H1 (cell line): ENCODE measurements at regions not wholly inside any gene's neighbourhood (a gene's known extent, or its start where the extent isn't known, plus 50 kb on each side); places are given as distances from the start of the nearest gene placed in this dataset.

Experiments used
- CTCF ChIA-PET: fragments of 300-600 bp; sonication (Branson Sonifier 250); formaldehyde crosslinking; loops from one replicate; lab custom pipeline; 2021; ENCODE audit not compliant: partially characterized antibody; lab: Charles Lee
- POLR2A ChIA-PET: fragments of 300-600 bp; sonication (Branson Sonifier 250); formaldehyde crosslinking; loops from one replicate; lab custom pipeline; 2021; ENCODE audit warnings: inconsistent platforms; ENCODE audit not compliant: partially characterized antibody; lab: Charles Lee
- DNase-seq, 2 experiments: peaks; one replicate each; pipeline versions ENCODE4 v3.0.0 to v3.0.0-alpha.2; 2010 to 2022; ENCODE audit warnings: low spot score in 2 of 2, low read depth in 1 of 2, mixed read lengths in 1 of 2
- FAIRE-seq: peaks from 2 replicates; lab custom pipeline; 2011; peaks lifted over from hg19 to GRCh38; lab: Jason Lieb, UNC
- H2AFZ ChIP-seq: 2 replicates; pipeline ENCODE4 v1.8.1; 2012; ENCODE audit warnings: low read length, inconsistent platforms
- H2AK5ac ChIP-seq: 2 replicates; pipeline ENCODE4 v1.6.1; 2013; ENCODE audit warnings: low read depth, low read length
- H2BK120ac ChIP-seq: replicated peaks from 2 replicates; pipeline ENCODE3; 2013; ENCODE audit warnings: low read depth, low read length, inconsistent platforms
- H2BK12ac ChIP-seq: 2 replicates; pipeline ENCODE4 v1.6.1; 2013; ENCODE audit warnings: low read depth, low read length
- H2BK15ac ChIP-seq: 2 replicates; pipeline ENCODE4 v1.6.1; 2013; ENCODE audit warnings: low read length
- H2BK20ac ChIP-seq: 2 replicates; pipeline ENCODE4 v1.6.1; 2013; ENCODE audit warnings: low read length
- H2BK5ac ChIP-seq: 2 replicates; pipeline ENCODE4 v1.6.1; 2013; ENCODE audit warnings: low read depth, low read length
- H3K14ac ChIP-seq: 2 replicates; pipeline ENCODE4 v1.6.1; 2013; ENCODE audit warnings: inconsistent platforms; ENCODE audit not compliant: insufficient read length
- H3K18ac ChIP-seq: 2 replicates; pipeline ENCODE4 v1.6.1; 2013; ENCODE audit warnings: low read length; ENCODE audit errors: extremely low read depth
- H3K23ac ChIP-seq: 2 replicates; pipeline ENCODE4 v1.6.1; 2013; ENCODE audit warnings: inconsistent platforms; ENCODE audit not compliant: insufficient read length
- H3K23me2 ChIP-seq: 2 replicates; pipeline ENCODE4 v1.6.1; 2013; ENCODE audit warnings: low read depth, low read length
- H3K27ac ChIP-seq: 2 replicates; pipeline ENCODE4 v1.6.1; 2011; ENCODE audit warnings: low read depth, low read length, inconsistent platforms
- H3K27me3 ChIP-seq, 4 experiments: replicated peaks in 1 of 4; 1 replicate in 1 of 4; 2 replicates in 3 of 4; pipeline versions ENCODE4 v1.6.1 to v1.8.1; 2011 to 2013; ENCODE audit warnings: low read length in 3 of 4, mild to moderate bottlenecking in 3 of 4, inconsistent platforms in 2 of 4, mixed read lengths in 2 of 4, moderate library complexity in 1 of 4; ENCODE audit not compliant: control insufficient read depth in 3 of 4, insufficient read depth in 3 of 4; ENCODE audit errors: extremely low read depth in 1 of 4
- H3K36me3 ChIP-seq, 4 experiments: 2 replicates each; pipeline versions ENCODE4 v1.6.1 to v1.8.1; 2011 to 2013; ENCODE audit warnings: mild to moderate bottlenecking in 4 of 4, low read length in 3 of 4, moderate library complexity in 2 of 4, control low read depth in 1 of 4, inconsistent platforms in 1 of 4; ENCODE audit not compliant: insufficient read depth in 4 of 4, control insufficient read depth in 2 of 4
- H3K4ac ChIP-seq: replicated peaks from 2 replicates; pipeline ENCODE3; 2013; ENCODE audit warnings: low read length, low read depth, mixed read lengths, inconsistent platforms; ENCODE audit not compliant: insufficient read length
- H3K4me1 ChIP-seq, 4 experiments: replicated peaks in 1 of 4; 1 replicate in 1 of 4; 2 replicates in 3 of 4; pipeline versions ENCODE4 v1.6.1 to v1.8.1; 2011 to 2013; ENCODE audit warnings: low read length in 3 of 4, inconsistent platforms in 2 of 4, mixed read lengths in 1 of 4; ENCODE audit not compliant: insufficient read depth in 4 of 4, control insufficient read depth in 3 of 4
- H3K4me2 ChIP-seq, 2 experiments: 2 replicates each; pipeline versions ENCODE4 v1.6.1 to v1.8.1; 2011 to 2013; ENCODE audit warnings: low read depth in 2 of 2, low read length in 2 of 2, control low read depth in 1 of 2, inconsistent platforms in 1 of 2, mild to moderate bottlenecking in 1 of 2; ENCODE audit not compliant: insufficient read depth in 1 of 2
- H3K4me3 ChIP-seq, 4 experiments: fragments of 200-600, 300-600 bp in 1 of 4; sonication (generic), shearing (Covaris generic), sonication (Bioruptor Twin) in 1 of 4; 2 replicates each; pipeline versions ENCODE4 v1.5.1 to v1.8.1; 2011 to 2016; ENCODE audit warnings: low read length in 4 of 4, low read depth in 3 of 4, control low read depth in 2 of 4, inconsistent platforms in 2 of 4, mild to moderate bottlenecking in 2 of 4, mixed read lengths in 1 of 4, moderate library complexity in 1 of 4; ENCODE audit not compliant: insufficient read depth in 2 of 4; ENCODE audit errors: extremely low read depth in 1 of 4
- H3K56ac ChIP-seq: replicated peaks from 2 replicates; pipeline ENCODE3; 2013; ENCODE audit warnings: low read depth, mild to moderate bottlenecking, mixed read lengths, low read length, inconsistent platforms; ENCODE audit not compliant: insufficient read length
- H3K79me1 ChIP-seq: 2 replicates; pipeline ENCODE4 v1.6.1; 2013; ENCODE audit warnings: low read depth, low read length, control low read depth
- H3K79me2 ChIP-seq, 2 experiments: 2 replicates each; pipeline versions ENCODE4 v1.6.1 to v1.8.1; 2012 to 2013; ENCODE audit warnings: low read length in 2 of 2, mild to moderate bottlenecking in 2 of 2, inconsistent platforms in 1 of 2; ENCODE audit not compliant: insufficient read depth in 2 of 2, control insufficient read depth in 1 of 2
- H3K9ac ChIP-seq, 4 experiments: replicated peaks in 1 of 4; 1 replicate in 1 of 4; 2 replicates in 3 of 4; pipeline versions ENCODE4 v1.6.1 to v1.8.1; 2011 to 2013; ENCODE audit warnings: low read depth in 3 of 4, low read length in 3 of 4, control low read depth in 2 of 4, mild to moderate bottlenecking in 2 of 4, moderate library complexity in 2 of 4, inconsistent platforms in 1 of 4; ENCODE audit errors: extremely low read depth in 1 of 4
- H3K9me3 ChIP-seq, 2 experiments: 2 replicates each; pipeline versions ENCODE4 v1.6.1 to v1.8.1; 2012 to 2013; ENCODE audit warnings: mild to moderate bottlenecking in 2 of 2, moderate library complexity in 2 of 2, control low read depth in 1 of 2, inconsistent platforms in 1 of 2, low read depth in 1 of 2, low read length in 1 of 2, mixed read lengths in 1 of 2; ENCODE audit not compliant: insufficient read depth in 2 of 2
- H4K20me1 ChIP-seq, 2 experiments: replicated peaks in 1 of 2; 2 replicates each; pipeline versions ENCODE3 to v1.8.1; 2011 to 2013; ENCODE audit warnings: inconsistent platforms in 2 of 2, low read length in 2 of 2, mild to moderate bottlenecking in 1 of 2; ENCODE audit not compliant: insufficient read depth in 2 of 2, control insufficient read depth in 1 of 2
- H4K5ac ChIP-seq: 2 replicates; pipeline ENCODE4 v1.6.1; 2013; ENCODE audit warnings: low read length, low read depth, mixed read lengths, inconsistent platforms; ENCODE audit not compliant: insufficient read length
- H4K8ac ChIP-seq: 2 replicates; pipeline ENCODE4 v1.8.0; 2013; ENCODE audit warnings: mild to moderate bottlenecking, moderate library complexity, low read length, inconsistent platforms; ENCODE audit not compliant: insufficient read depth; ENCODE audit errors: extremely low read depth
- H4K91ac ChIP-seq: replicated peaks from 2 replicates; pipeline ENCODE3; 2013; ENCODE audit warnings: low read length, mixed read lengths, inconsistent platforms; ENCODE audit not compliant: insufficient read length
- SIRT6 ChIP-seq: IDR thresholded peaks from one replicate; pipeline ENCODE4 v1.7.1; 2012; ENCODE audit warnings: low read length, inconsistent platforms
- WGBS, 2 experiments: shearing (Covaris generic) in 1 of 2; methylation state at CpG; one replicate each; pipeline versions ENCODE4 v1.1.6 to v1.1.7; 2013 to 2015; ENCODE audit warnings: low lambda C conversion rate in 2 of 2, mixed read lengths in 2 of 2, inconsistent platforms in 1 of 2, low coverage in 1 of 2, missing lambda C conversion rate in 1 of 2; ENCODE audit not compliant: insufficient replicate concordance in 2 of 2, insufficient coverage in 1 of 2, insufficient read length in 1 of 2; ENCODE audit errors: extremely low coverage in 1 of 2, missing lambda C conversion rate in 1 of 2; 5-methylcytosine and 5-hydroxymethylcytosine counted together

DNA sequence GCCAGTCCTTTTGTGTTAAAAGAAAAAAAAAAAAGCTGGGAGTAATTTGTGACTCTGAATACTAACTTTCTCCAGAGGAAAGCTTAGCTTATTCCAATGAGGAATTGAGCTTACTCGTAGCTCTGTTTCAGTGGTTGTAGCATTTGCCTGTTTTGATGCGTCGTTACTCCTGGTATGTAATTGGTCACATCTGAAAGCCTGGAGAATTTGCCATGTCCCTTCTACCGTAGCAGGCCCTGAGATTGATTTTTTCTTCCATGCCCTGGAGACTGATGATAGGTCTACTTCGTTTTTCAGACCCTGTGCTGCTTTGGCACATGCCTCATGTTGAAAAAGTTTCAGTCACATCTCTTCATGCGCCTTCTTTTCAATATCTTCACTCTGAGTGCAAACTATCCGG, 1103.0 kb downstream of the PLA2G4A start:
- Histone ChIP-seq H4K91ac (no peak overlapping the region), H3K14ac (no peak overlapping the region), H4K5ac (no peak overlapping the region), H4K20me1 (no peaks in the 10 kb centered on the region), H3K79me2 (no peaks in the 10 kb centered on the region), H3K79me1 (no peaks in the 10 kb centered on the region), H2BK5ac (no peak overlapping the region), H2BK20ac (no peak overlapping the region), H3K4me3 (no peak overlapping the region), H2AK5ac (no peak overlapping the region), H2BK120ac (no peak overlapping the region), H3K36me3 (no peaks in the 10 kb centered on the region), H3K27me3 (no peaks in the 10 kb centered on the region), H3K23ac (no peak overlapping the region), H2BK15ac (no peak overlapping the region), H3K56ac (no peak overlapping the region), H3K9ac (no peak overlapping the region), H3K27ac (no peak overlapping the region), H3K4me1 (peaks cover 2 to 5% (median 4%) of the 10 kb centered on the region in 4 experiments; a peak in 3 of 7 replicates), H4K8ac (no peak overlapping the region), H3K9me3 (no peaks in the 10 kb centered on the region), H2BK12ac (no peak overlapping the region), H3K18ac (no peak overlapping the region), H3K4me2 (no peak overlapping the region), H2AFZ (peak overlapping the region; percentile 72; the same call in 1 of the 2 replicates), H3K4ac (no peak overlapping the region), H3K23me2 (no peaks in the 10 kb centered on the region)
- CTCF ChIA-PET = interaction anchor here (0.6 kb wide), 2 partner anchors 147 to 265 kb away, joined by 3 to 4 read pairs; no protein-coding TSS in a partner anchor
- 77% methylated on average over 7 of the region's 7 CpGs; no CpG with 5 or more reads in 1 of the 2 experiments for WGBS, 2 experiments
- POLR2A ChIA-PET = no interaction called here
- FAIRE-seq (no peak), DNase-seq (no peak)
- no peak for TF ChIP-seq SIRT6
